HEK293T (cell line): ENCODE measurements at regions not wholly inside any gene's neighbourhood (a gene's known extent, or its start where the extent isn't known, plus 50 kb on each side); places are given as distances from the start of the nearest gene placed in this dataset.

Experiments
- CTCF ChIA-PET: fragments of 350-600 bp; formaldehyde crosslinking; extraction: SDS; loops from one replicate; lab custom pipeline; 2021; ENCODE audit warnings: antibody characterized with exemption, inconsistent platforms; lab: Yijun Ruan, JAX
- POLR2A ChIA-PET: fragments of 350-600 bp; formaldehyde crosslinking; extraction: SDS; loops from one replicate; lab custom pipeline; 2020; ENCODE audit warnings: antibody characterized with exemption, inconsistent platforms; lab: Yijun Ruan, JAX
- DNase-seq: peaks from one replicate; pipeline ENCODE4 v3.0.0; 2012; ENCODE audit warnings: mixed read lengths; ENCODE audit errors: extremely low spot score
- ARNT ChIP-seq: fragments of 450-650 bp; IDR thresholded peaks from 2 replicates; pipeline ENCODE4 v1.6.1; 2017; ENCODE audit warnings: mild to moderate bottlenecking
- BHLHE40 ChIP-seq: fragments of 450-650 bp; IDR thresholded peaks from 2 replicates; pipeline ENCODE4 v1.6.1; 2016; ENCODE audit warnings: mild to moderate bottlenecking, moderate library complexity, borderline replicate concordance
- CTBP1 ChIP-seq: fragments of 450-650 bp; IDR thresholded peaks from 2 replicates; pipeline ENCODE4 v1.6.1; 2016; ENCODE audit warnings: borderline replicate concordance
- ELF4 ChIP-seq: fragments of 450-650 bp; IDR thresholded peaks from 2 replicates; pipeline ENCODE4 v1.6.1; 2017; ENCODE audit warnings: antibody characterized with exemption
- FOXA1 ChIP-seq: fragments of 450-650 bp; IDR thresholded peaks from 2 replicates; pipeline ENCODE4 v1.6.1; 2016; ENCODE audit warnings: mild to moderate bottlenecking
- FOXK2 ChIP-seq: fragments of 450-650 bp; IDR thresholded peaks from 2 replicates; pipeline ENCODE4 v1.6.1; 2016; ENCODE audit warnings: mild to moderate bottlenecking
- FOXM1 ChIP-seq: fragments of 450-650 bp; IDR thresholded peaks from 2 replicates; pipeline ENCODE4 v1.6.1; 2017; ENCODE audit warnings: mild to moderate bottlenecking, borderline replicate concordance
- HDGF ChIP-seq: fragments of 450-650 bp; IDR thresholded peaks from 2 replicates; pipeline ENCODE4 v1.6.1; 2017; ENCODE audit warnings: antibody characterized with exemption, borderline replicate concordance
- L3MBTL2 ChIP-seq: fragments of 450-650 bp; conservative IDR thresholded peaks from 2 replicates; pipeline ENCODE4 v1.6.1; 2016; ENCODE audit warnings: mild to moderate bottlenecking
- LEF1 ChIP-seq: fragments of 450-650 bp; IDR thresholded peaks from 2 replicates; pipeline ENCODE4 v1.6.1; 2017; ENCODE audit warnings: mild to moderate bottlenecking, borderline replicate concordance
- NFRKB ChIP-seq: fragments of 450-650 bp; IDR thresholded peaks from 2 replicates; pipeline ENCODE4 v1.6.1; 2016; ENCODE audit warnings: mild to moderate bottlenecking, moderate library complexity
- PKNOX1 ChIP-seq: fragments of 450-650 bp; IDR thresholded peaks from 2 replicates; pipeline ENCODE4 v1.6.1; 2016
- SP1 ChIP-seq: fragments of 450-650 bp; IDR thresholded peaks from 2 replicates; pipeline ENCODE4 v1.6.1; 2017
- SUZ12 ChIP-seq: fragments of 450-650 bp; IDR thresholded peaks from 2 replicates; pipeline ENCODE4 v1.6.1; 2016; ENCODE audit warnings: mild to moderate bottlenecking
- TARDBP ChIP-seq: fragments of 450-650 bp; IDR thresholded peaks from 2 replicates; pipeline ENCODE4 v1.6.1; 2016
- ZNF384 ChIP-seq: fragments of 450-650 bp; IDR thresholded peaks from 2 replicates; pipeline ENCODE4 v1.6.1; 2016

GRCh38 chr4:17320046-17320445 is 191.8 kb downstream of the QDPR start:
- CTCF ChIA-PET = no interaction called here
- TF ChIP-seq NFRKB = no peak
- TF ChIP-seq FOXM1 = no peak
- no peak for TF ChIP-seq SUZ12
- no peak for TF ChIP-seq ELF4
- TF ChIP-seq L3MBTL2 = no peak
- no peak for TF ChIP-seq ARNT
- TF ChIP-seq FOXK2 = no peak
- no peak for TF ChIP-seq BHLHE40
- TF ChIP-seq FOXA1 = no peak
- POLR2A ChIA-PET = no interaction called here
- no peak for DNase-seq

- DNase-seq = no peak
- TF ChIP-seq NFRKB (no peak), ARNT (no peak), FOXA1 (no peak), LEF1 (no peak), L3MBTL2 (no peak), CTBP1 (no peak), SP1 (no peak), FOXK2 (no peak)
- CTCF ChIA-PET = no interaction called here
- POLR2A ChIA-PET = no interaction called here
Measured at GRCh38 chr4:17317526-17317925, 194.4 kb downstream of the QDPR start.

- DNase-seq = no peak
- no peak for TF ChIP-seq HDGF
- no peak for TF ChIP-seq SUZ12
- no peak for TF ChIP-seq TARDBP
- TF ChIP-seq SP1 = no peak
- TF ChIP-seq L3MBTL2 = no peak
- no peak for TF ChIP-seq ARNT
- TF ChIP-seq PKNOX1 = no peak
- no peak for TF ChIP-seq FOXM1
- TF ChIP-seq BHLHE40 = no peak
- no peak for TF ChIP-seq ZNF384
- no peak for TF ChIP-seq FOXK2
- no peak for TF ChIP-seq FOXA1
- TF ChIP-seq ELF4 = no peak
- no peak for TF ChIP-seq CTBP1
- TF ChIP-seq LEF1 = no peak
- TF ChIP-seq NFRKB = no peak
- ChIA-PET POLR2A (no interaction called here), CTCF (no interaction called here)
Measured at GRCh38 chr4:17316566-17316965, 195.3 kb downstream of the QDPR start.

GRCh38 chr4:17315459-17315858 is 196.4 kb downstream of the QDPR start:
- CTCF ChIA-PET = interaction anchor here (1.3 kb wide), 1 partner anchor 8 kb away, joined by 4 read pairs; no protein-coding TSS in a partner anchor
- no peak for DNase-seq
- POLR2A ChIA-PET = no interaction called here
- TF ChIP-seq CTBP1 = no peak
- no peak for TF ChIP-seq ELF4

- CTCF ChIA-PET = interaction anchor here (1.1 kb wide), 1 partner anchor 10 kb away, joined by 4 read pairs; no protein-coding TSS in a partner anchor
- POLR2A ChIA-PET = no interaction called here
- no peak for DNase-seq
- TF ChIP-seq FOXM1 (no peak), LEF1 (no peak), PKNOX1 (no peak), FOXK2 (no peak), NFRKB (no peak), ELF4 (no peak), SP1 (no peak), ZNF384 (no peak), L3MBTL2 (no peak), ARNT (no peak)
Measured at GRCh38 chr4:17313194-17313593, 198.7 kb downstream of the QDPR start.

GRCh38 chr4:17310269-17310652 is 201.6 kb downstream of the QDPR start:
- ChIA-PET CTCF (no interaction called here), POLR2A (no interaction called here)
- no peak for TF ChIP-seq FOXK2
- no peak for TF ChIP-seq SP1
- no peak for TF ChIP-seq FOXM1
- TF ChIP-seq TARDBP = no peak
- TF ChIP-seq BHLHE40 = no peak
- no peak for TF ChIP-seq FOXA1
- no peak for TF ChIP-seq ELF4
- no peak for DNase-seq

- no peak for TF ChIP-seq PKNOX1
- TF ChIP-seq ELF4 = no peak
- no peak for TF ChIP-seq FOXK2
- TF ChIP-seq LEF1 = no peak
- no peak for TF ChIP-seq CTBP1
- TF ChIP-seq L3MBTL2 = no peak
- no peak for TF ChIP-seq FOXA1
- no peak for TF ChIP-seq SP1
- TF ChIP-seq HDGF = no peak
- TF ChIP-seq ARNT = no peak
- TF ChIP-seq FOXM1 = no peak
- TF ChIP-seq ZNF384 = no peak
- no peak for TF ChIP-seq SUZ12
- no peak for TF ChIP-seq TARDBP
- no peak for TF ChIP-seq NFRKB
- TF ChIP-seq BHLHE40 = no peak
- no peak for DNase-seq
- POLR2A ChIA-PET = no interaction called here
- CTCF ChIA-PET = no interaction called here
Measured at GRCh38 chr4:17309567-17310268, 202.2 kb downstream of the QDPR start.
